ENCODE measurements at regions not wholly inside any gene's neighbourhood (a gene's known extent, or its start where the extent isn't known, plus 50 kb on each side); places are given as distances from the start of the nearest gene placed in this dataset.
"Not testable (repeated sequence)": the region's sequence is repeated elsewhere in the genome, so short reads cannot be mapped to it uniquely, and the experiment has no call there.

DNA sequence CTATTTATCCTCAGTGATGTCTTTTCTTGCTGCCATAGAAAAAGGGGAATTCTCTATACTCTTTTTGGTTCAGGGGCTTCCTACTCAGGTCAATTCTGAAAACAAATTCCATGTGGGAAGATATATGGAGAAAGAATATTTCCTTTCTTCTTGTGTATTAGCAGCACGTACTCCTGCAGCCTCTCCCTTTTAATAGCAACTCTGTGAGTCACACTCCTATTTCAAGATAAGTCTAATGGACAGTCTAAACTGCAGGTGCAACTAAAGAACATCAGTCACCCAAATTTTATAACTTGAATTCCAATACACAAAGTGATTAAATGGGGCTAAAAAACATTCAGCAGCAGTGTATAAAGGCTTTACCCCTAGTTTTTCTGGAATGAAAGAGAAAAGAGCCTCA lies 942.2 kb downstream of the CNTNAP5 start:
- no peak for DNase-seq

DNA sequence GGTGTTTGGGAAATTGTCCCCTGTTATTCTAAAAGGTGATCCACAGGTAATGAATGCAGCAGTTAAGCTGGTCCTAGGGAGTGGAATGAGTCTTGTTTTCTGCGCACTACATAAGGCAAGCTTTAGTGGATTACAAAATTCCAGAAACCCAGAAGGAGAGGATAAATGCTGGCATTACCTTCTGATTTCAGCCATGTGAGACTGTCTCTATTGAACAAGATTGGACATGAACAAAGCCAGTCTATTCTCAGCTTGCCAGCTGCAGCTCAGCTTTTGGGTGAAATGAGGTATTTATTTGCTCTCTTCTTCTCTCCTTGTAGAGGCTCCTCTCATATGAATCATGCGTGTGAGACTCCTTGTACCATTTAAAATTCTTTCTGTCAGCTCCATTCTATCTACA lies 944.9 kb downstream of the CNTNAP5 start:
- DNase-seq, result no peak

DNA sequence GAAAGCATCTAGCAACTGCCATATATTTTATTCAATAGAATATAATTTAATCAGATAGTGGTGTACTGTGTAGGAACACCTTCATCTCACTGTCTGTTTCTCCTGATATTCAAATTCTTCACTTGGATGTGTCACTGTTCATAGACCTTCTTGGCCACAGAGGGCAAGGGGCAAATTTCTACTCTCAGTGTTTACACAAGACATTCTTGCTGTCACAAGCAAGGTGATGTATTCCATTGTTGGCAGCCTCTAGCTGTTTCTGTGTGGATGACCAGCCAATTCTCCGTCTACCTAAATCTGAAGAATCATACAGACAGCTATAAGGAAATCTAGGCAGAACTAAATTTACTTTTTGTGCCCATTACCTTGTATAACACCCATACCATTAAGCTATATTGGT lies 948.3 kb downstream of the CNTNAP5 start:
- no peak for DNase-seq

- no peak for DNase-seq
Observed at GRCh38 chr2:124975224-124975623, 950.1 kb downstream of the CNTNAP5 start.

DNA sequence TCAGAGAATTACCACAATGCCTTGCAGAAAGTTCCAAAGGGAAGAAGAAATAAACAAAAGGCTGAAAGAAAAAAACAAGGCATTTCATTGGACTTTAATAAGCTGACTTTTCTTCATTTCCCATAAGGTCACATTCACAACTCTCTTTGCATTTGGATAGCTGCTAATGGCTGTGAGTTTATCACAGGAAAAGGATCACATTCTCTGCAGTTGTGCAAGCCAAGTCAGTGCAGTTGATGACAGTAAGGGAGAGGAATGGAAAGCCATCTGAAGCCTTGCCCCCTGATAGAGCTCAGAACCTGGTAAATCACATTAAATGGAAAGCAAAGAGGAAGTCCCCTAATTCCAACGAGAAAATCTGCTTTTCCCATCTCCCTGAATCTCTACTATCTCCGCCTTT lies 950.6 kb downstream of the CNTNAP5 start:
- DNase-seq, result no peak

DNA sequence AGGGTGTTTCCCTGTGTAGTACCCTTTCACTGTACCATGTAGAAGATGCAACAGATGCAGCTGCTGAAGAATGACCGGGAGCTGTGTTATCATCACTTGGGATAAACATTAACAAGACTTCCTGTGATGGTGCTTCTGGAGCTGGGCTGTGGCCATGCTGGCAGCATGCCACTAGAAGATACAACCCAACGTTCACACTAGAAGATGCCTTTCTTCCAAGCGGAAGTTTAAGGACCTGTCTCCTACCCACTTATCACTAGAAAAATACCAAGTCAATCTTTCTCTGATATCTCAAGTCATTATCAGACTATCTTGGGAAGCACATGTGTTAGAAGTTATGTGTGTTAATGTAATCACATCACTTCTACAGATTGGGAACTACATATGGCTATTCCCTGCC lies 953.5 kb downstream of the CNTNAP5 start:
- DNase-seq, result no peak

GRCh38 chr2:124983595-124983994 lies 958.5 kb downstream of the CNTNAP5 start:
- DNase-seq, result no peak

GRCh38 chr2:124985270-124985669 lies 960.2 kb downstream of the CNTNAP5 start:
- DNase-seq, result no peak

DNA sequence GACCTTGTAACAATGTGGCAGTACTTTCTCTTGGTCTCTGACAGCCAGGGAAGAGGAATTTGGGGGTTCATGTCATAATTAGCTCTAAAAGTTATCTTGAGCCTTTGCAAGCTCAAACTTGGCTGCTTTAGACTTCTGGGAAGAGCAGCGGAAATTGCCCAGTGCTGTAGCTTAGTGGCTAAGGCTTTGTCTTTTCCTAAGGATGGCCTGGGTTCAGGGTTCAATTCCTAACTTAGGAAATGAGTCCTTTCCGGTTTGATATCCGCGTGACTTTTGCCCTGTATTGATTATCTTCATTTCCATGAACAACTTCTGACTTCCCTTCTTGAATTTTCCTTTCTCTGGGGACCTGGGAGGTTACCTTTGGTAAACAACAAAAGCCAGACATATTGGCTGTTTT lies 961.0 kb downstream of the CNTNAP5 start:
- DNase-seq, result no peak

DNA sequence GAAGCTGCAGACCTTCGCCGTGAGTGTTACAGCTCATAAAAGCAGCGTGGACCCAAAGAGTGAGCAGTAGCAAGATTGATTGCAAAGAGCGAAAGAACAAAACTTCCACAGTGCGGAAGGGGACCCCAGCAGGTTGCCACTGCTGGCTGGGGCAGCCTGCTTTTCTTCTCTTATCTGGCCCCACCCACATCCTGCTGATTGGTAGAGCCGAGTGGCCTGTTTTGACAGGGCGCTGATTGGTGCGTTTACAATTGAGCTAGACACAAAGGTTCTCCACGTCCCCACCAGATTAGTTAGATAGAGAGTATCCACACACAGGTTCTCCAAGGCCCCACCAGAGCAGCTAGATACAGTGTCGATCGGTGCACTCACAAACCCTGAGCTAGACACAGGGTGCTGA lies 961.8 kb downstream of the CNTNAP5 start:
- not testable (repeated sequence) for DNase-seq

- DNase-seq, result not testable (repeated sequence)
Observed at GRCh38 chr2:124987436-124987835, 962.3 kb downstream of the CNTNAP5 start.

- DNase-seq, result no peak
Observed at GRCh38 chr2:124988111-124988510, 963.0 kb downstream of the CNTNAP5 start.

DNA sequence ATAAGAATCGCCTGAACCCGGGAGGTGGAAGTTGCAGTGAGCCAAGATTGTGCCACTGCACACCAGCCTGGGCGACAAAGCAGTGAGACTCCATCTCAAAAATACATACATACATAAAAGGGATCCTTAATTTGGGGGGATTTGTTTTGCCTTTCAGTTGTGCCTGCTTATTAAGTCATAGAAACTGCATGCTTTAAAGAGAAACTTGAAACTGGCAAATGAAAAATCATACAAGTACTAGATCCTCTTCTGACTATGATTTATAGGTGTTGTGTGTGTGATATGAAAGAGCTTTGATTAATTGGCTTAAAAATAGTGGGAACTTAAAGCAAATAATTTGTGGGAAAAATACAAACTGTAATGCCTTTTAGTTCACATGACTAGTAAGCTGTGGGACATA lies 963.7 kb downstream of the CNTNAP5 start:
- no peak for DNase-seq

DNA sequence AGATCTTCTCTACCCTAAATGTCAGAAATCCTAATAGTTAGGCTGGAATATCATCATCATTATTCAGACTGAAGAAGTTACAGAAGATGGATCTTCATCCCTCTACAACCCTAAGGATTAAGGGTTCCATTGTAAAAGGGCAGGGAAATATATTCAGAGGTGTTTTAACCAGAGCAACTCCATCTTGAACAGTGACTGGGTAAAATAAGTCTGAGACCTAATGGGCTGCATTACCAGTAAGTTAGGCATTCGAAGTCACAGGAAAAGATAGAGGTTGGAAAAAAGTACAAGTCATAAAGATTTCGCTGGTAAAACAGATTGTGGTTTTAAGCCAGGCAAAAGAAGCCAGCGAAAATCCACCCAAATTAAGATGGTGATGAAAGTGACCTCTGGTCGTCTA lies 968.7 kb downstream of the CNTNAP5 start:
- no peak for DNase-seq

- no peak for DNase-seq
Observed at GRCh38 chr2:124995185-124995912, 970.3 kb downstream of the CNTNAP5 start.

DNA sequence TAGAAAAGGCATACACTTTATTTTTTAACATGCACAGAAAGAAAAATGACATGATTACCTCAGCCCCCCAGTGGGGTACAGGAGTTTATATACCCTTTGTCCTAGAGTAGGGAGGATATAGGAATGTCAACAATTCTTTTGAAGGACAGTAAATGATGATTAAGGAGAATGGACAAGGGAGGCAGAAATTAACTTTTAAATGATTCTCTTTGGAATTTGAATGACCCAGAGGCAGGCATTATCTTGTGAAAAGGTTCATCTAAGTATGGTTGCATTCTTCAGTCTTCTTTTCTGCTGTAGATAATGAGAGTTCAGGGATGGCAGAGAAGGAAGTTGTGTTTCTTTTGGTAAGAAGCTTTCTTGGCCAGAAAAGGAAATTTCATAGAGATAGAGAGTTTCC lies 971.3 kb downstream of the CNTNAP5 start:
- no peak for DNase-seq

- no peak for DNase-seq
Observed at GRCh38 chr2:124999906-125000305, 974.8 kb downstream of the CNTNAP5 start.

- DNase-seq, result no peak
Observed at GRCh38 chr2:125004106-125004800, 979.2 kb downstream of the CNTNAP5 start.

- no peak for DNase-seq
Observed at GRCh38 chr2:125006676-125007075, 981.6 kb downstream of the CNTNAP5 start.

GRCh38 chr2:125028721-125029120 lies 1003.6 kb downstream of the CNTNAP5 start:
- DNase-seq, result not testable (repeated sequence)

DNA sequence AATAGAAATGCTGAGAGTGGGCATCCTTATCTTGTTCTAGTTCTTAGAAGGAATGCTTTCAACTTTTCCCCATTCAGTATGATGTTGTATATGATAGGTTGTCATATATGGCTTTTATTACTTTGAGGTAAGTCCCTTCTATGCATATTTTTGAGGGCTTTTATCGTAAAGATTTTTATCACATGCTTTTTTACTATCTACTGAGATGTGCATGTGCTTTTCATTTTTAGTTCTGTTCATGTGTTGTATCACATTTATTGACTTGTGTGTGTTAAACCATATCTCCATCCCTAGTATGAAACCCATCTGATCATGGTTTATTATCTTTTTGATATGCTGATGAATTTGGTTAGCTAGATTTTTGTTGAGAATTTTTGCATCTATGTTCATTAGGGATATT lies 1008.8 kb downstream of the CNTNAP5 start:
- DNase-seq, result no peak

GRCh38 chr2:125037135-125037653 lies 1012.1 kb downstream of the CNTNAP5 start:
- DNase-seq, result no peak

DNA sequence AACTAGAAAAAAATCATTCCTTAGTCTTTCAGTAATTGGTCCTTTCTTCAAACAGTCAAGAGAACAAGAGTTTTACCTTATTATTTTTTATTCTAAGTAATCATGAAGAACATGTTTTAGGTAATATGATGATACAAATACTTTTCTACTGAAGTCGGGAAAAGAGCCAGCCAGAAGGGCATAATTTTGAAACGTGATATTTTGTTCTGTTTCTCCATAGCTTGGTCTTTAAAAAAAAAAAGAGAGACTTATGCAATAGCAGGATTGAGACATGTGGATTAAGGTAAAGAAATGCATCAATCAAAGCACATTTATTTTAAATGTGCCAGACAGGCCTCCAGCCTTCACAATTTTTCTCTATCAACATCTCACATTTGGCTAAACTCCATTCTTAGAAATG lies 1016.8 kb downstream of the CNTNAP5 start:
- no peak for DNase-seq

- DNase-seq, result no peak
Observed at GRCh38 chr2:125042727-125043126, 1017.6 kb downstream of the CNTNAP5 start.

Data from suppressor macrophage treated with lipopolysaccharide for 4 hours (primary cell).